ENCODE measurements at regions not wholly inside any gene's neighbourhood (a gene's known extent, or its start where the extent isn't known, plus 50 kb on each side); places are given as distances from the start of the nearest gene placed in this dataset.

GRCh38 chr12:28939427-28939826 is 209.7 kb upstream of the FAR2 start:
- TF ChIP-seq TAF1 (IDR thresholded peaks at IDR 0.05; ENCODE audit: borderline replicate concordance, low read depth, low read length) = no peak
- no peak for TF ChIP-seq POLR2AphosphoS5 (IDR thresholded peaks at IDR 0.05; ENCODE audit: low read depth, low read length)
- no peak for TF ChIP-seq POLR2A (IDR thresholded peaks at IDR 0.05; ENCODE audit: low read depth, low read length)
